HepG2 (cell line): ENCODE measurements at regions not wholly inside any gene's neighbourhood (a gene's known extent, or its start where the extent isn't known, plus 50 kb on each side); places are given as distances from the start of the nearest gene placed in this dataset.

ENCODE experiments used
- ATAC-seq: fragments of 200-7000 bp; cut with Tn5 transposase; 3 replicates; pipeline ENCODE4 v1.9.1; 2020; ENCODE audit warnings: mild to moderate bottlenecking, moderate library complexity
- BruUV-seq: library from RNA; stranded (reverse); fragments of 400-500 nt; replicated peaks from 2 replicates; lab custom pipeline; 2021; lab: Mats Ljungman, UMichigan
- CTCF ChIA-PET: fragments of 300-600 bp; formaldehyde crosslinking; extraction: SDS; loops from one replicate; lab custom pipeline; 2021; ENCODE audit warnings: low total read pairs, inconsistent platforms, low intra/inter-chr PET ratio; lab: Yijun Ruan, JAX
- POLR2A ChIA-PET: fragments of 350-600 bp; sonication (Branson Sonifier 250); formaldehyde crosslinking; loops from one replicate; lab custom pipeline; 2020; ENCODE audit warnings: antibody characterized with exemption, inconsistent platforms; lab: Yijun Ruan, JAX
- DNase-seq: peaks from one replicate; pipeline ENCODE4 v3.0.0-alpha.2; 2015; ENCODE audit warnings: low spot score
- FAIRE-seq: peaks from 3 replicates; lab custom pipeline; 2011; peaks lifted over from hg19 to GRCh38; lab: Jason Lieb, UNC
- H2AFZ ChIP-seq: one replicate; pipeline ENCODE4 v1.6.1; 2011; ENCODE audit warnings: low read length, inconsistent platforms
- H3K27ac ChIP-seq: fragments of 300-600 bp; 3 replicates; pipeline ENCODE4 v1.8.0; 2011; ENCODE audit warnings: mixed run types, mild to moderate bottlenecking, mixed read lengths, low read length, inconsistent platforms; ENCODE audit not compliant: insufficient read depth; ENCODE audit errors: extremely low read length
- H3K27me3 ChIP-seq, 2 experiments: fragments of 200-600 bp in 1 of 2; 2 replicates in 1 of 2; 3 replicates in 1 of 2; pipeline versions ENCODE4 v1.6.0 to v1.8.0; 2011; ENCODE audit warnings: low read length in 2 of 2, mild to moderate bottlenecking in 2 of 2, moderate library complexity in 2 of 2, inconsistent platforms in 1 of 2; ENCODE audit not compliant: insufficient read depth in 2 of 2, control insufficient read depth in 1 of 2
- H3K36me3 ChIP-seq, 2 experiments: fragments of 200-600 bp in 1 of 2; replicated peaks in 1 of 2; 2 replicates in 1 of 2; 3 replicates in 1 of 2; pipeline versions ENCODE4 v1.5.1 to v1.8.0; 2011; ENCODE audit warnings: low read length in 2 of 2, inconsistent platforms in 1 of 2; ENCODE audit not compliant: insufficient read depth in 2 of 2, control insufficient read depth in 1 of 2
- H3K4me1 ChIP-seq: 2 replicates; pipeline ENCODE4 v1.5.1; 2012; ENCODE audit warnings: low read length, inconsistent platforms; ENCODE audit not compliant: insufficient read depth
- H3K4me2 ChIP-seq: 2 replicates; pipeline ENCODE4 v1.6.0; 2011; ENCODE audit warnings: low read depth, low read length, inconsistent platforms
- H3K4me3 ChIP-seq, 3 experiments: fragments of 200-600 bp in 1 of 3; sonication (generic), shearing (Covaris generic) in 1 of 3; replicated peaks in 1 of 3; 2 replicates each; pipeline ENCODE4 v1.5.1; 2011 to 2016; ENCODE audit warnings: low read length in 3 of 3, inconsistent platforms in 2 of 3, low read depth in 2 of 3, mild to moderate bottlenecking in 2 of 3, control low read depth in 1 of 3, mixed read lengths in 1 of 3; ENCODE audit not compliant: insufficient read depth in 1 of 3
- H3K79me2 ChIP-seq: one replicate; pipeline ENCODE4 v1.6.1; 2011; ENCODE audit warnings: low read length, inconsistent platforms; ENCODE audit not compliant: insufficient read depth
- H3K9ac ChIP-seq: 2 replicates; pipeline ENCODE4 v1.6.0; 2011; ENCODE audit warnings: mild to moderate bottlenecking, low read depth, low read length, inconsistent platforms; ENCODE audit not compliant: insufficient read depth
- H3K9me3 ChIP-seq: 2 replicates; pipeline ENCODE4 v1.5.1; 2012; ENCODE audit warnings: mild to moderate bottlenecking, low read length
- H4K20me1 ChIP-seq: 2 replicates; pipeline ENCODE4 v1.6.0; 2011; ENCODE audit warnings: inconsistent platforms, mild to moderate bottlenecking, low read length, moderate library complexity; ENCODE audit not compliant: insufficient read depth
- ELK4 ChIP-seq: sonication (generic); formaldehyde crosslinking; IDR thresholded peaks from 2 replicates; pipeline ENCODE4 v1.9.0; 2021; ENCODE audit warnings: missing genetic modification reagents, borderline replicate concordance
- FOXO1 ChIP-seq: sonication (generic); formaldehyde crosslinking; IDR thresholded peaks from 2 replicates; pipeline ENCODE4 v1.4.0; 2020; ENCODE audit warnings: missing genetic modification reagents
- GATA4 ChIP-seq: sonication (generic); IDR thresholded peaks from 2 replicates; pipeline ENCODE4 v1.6.1; 2016; ENCODE audit warnings: antibody characterized with exemption, low read depth, borderline replicate concordance
- HNRNPLL ChIP-seq: fragments of 200-400 bp; formaldehyde crosslinking; IDR thresholded peaks from 2 replicates; pipeline ENCODE4 v1.6.1; 2017; ENCODE audit warnings: mild to moderate bottlenecking, low read depth, low read length; ENCODE audit not compliant: poor library complexity, severe bottlenecking
- KDM5B ChIP-seq: sonication (generic); formaldehyde crosslinking; IDR thresholded peaks from 2 replicates; pipeline ENCODE4 v1.4.0; 2020; ENCODE audit warnings: missing genetic modification reagents, mild to moderate bottlenecking, borderline replicate concordance
- NCOA2 ChIP-seq: sonication (generic); formaldehyde crosslinking; IDR thresholded peaks from 2 replicates; pipeline ENCODE4 v1.8.0; 2022; ENCODE audit warnings: inconsistent platforms
- NKX3-1 ChIP-seq: sonication (generic); formaldehyde crosslinking; IDR thresholded peaks from 2 replicates; pipeline ENCODE4 v1.5.0; 2020; ENCODE audit warnings: missing genetic modification reagents
- PHF20 ChIP-seq: sonication (generic); formaldehyde crosslinking; IDR thresholded peaks from 2 replicates; pipeline ENCODE4 v1.5.0; 2020; ENCODE audit warnings: mild to moderate bottlenecking, missing genetic modification reagents
- RCOR2 ChIP-seq: IDR thresholded peaks from 2 replicates; pipeline ENCODE4 v1.6.1; 2016; ENCODE audit warnings: missing biosample characterization, missing genetic modification reagents
- TP53 ChIP-seq: sonication (generic); formaldehyde crosslinking; conservative IDR thresholded peaks from 2 replicates; pipeline ENCODE4 v1.4.0; 2020; ENCODE audit warnings: missing genetic modification reagents
- U2AF2 ChIP-seq: fragments of 200-400 bp; formaldehyde crosslinking; IDR thresholded peaks from 2 replicates; pipeline ENCODE4 v1.6.1; 2017; ENCODE audit warnings: low read depth, mild to moderate bottlenecking, low read length
- ZFX ChIP-seq: sonication (generic); formaldehyde crosslinking; IDR thresholded peaks from 2 replicates; pipeline ENCODE4 v1.4.0; 2020; ENCODE audit warnings: mild to moderate bottlenecking, low read depth, missing genetic modification reagents, moderate library complexity
- ZNF253 ChIP-seq: sonication (generic); formaldehyde crosslinking; IDR thresholded peaks from 2 replicates; pipeline ENCODE4 v1.8.0; 2022; ENCODE audit warnings: mild to moderate bottlenecking, missing genetic modification reagents, borderline replicate concordance
- ZNF510 ChIP-seq: sonication (generic); formaldehyde crosslinking; IDR thresholded peaks from 2 replicates; pipeline ENCODE4 v1.4.0; 2020; ENCODE audit warnings: low read depth, mild to moderate bottlenecking, missing genetic modification reagents
- ZNF563 ChIP-seq: sonication (generic); formaldehyde crosslinking; IDR thresholded peaks from 2 replicates; pipeline ENCODE4 v1.8.0; 2022; ENCODE audit warnings: mild to moderate bottlenecking, moderate library complexity, missing genetic modification reagents
- ZNF713 ChIP-seq: sonication (generic); formaldehyde crosslinking; IDR thresholded peaks from 2 replicates; pipeline ENCODE4 v1.4.0; 2020; ENCODE audit warnings: mild to moderate bottlenecking, missing genetic modification reagents
- WGBS: methylation state at CpG from one replicate; pipeline ENCODE4 v1.1.6; 2017; ENCODE audit warnings: low lambda C conversion rate; 5-methylcytosine and 5-hydroxymethylcytosine counted together
- in situ Hi-C: cut with HindIII; loops from 2 replicates; pipeline ENCODE4 v1.10.0; 2017; ENCODE audit warnings: low pct_unique_long_range_greater_than_20kb; ENCODE audit not compliant: extremely low pct_ligation_motif_present
- intact Hi-C: fragments of 100-400 bp; cut with micrococcal nuclease; formaldehyde crosslinking; loops from one replicate; pipeline ENCODE4 v1.10.0; 2022; ENCODE audit not compliant: unreplicated experiment
- TF ChIP-seq, protein P1 (sequence below): sonication (generic); formaldehyde crosslinking; IDR thresholded peaks from 2 replicates; pipeline ENCODE4 v1.4.0; 2020; ENCODE audit warnings: missing genetic modification reagents
- TF ChIP-seq, protein P2 (sequence below): sonication (generic); formaldehyde crosslinking; IDR thresholded peaks from 2 replicates; pipeline ENCODE4 v1.9.0; 2021; ENCODE audit warnings: missing genetic modification reagents, mild to moderate bottlenecking, borderline replicate concordance

- ATAC-seq (no peak), FAIRE-seq (no peak), DNase-seq (no peak)
- H4K20me1 ChIP-seq: no peaks in the 10 kb centered on the region
- CTCF ChIA-PET: no interaction called here
- no peaks in the 10 kb centered on the region for H3K36me3 ChIP-seq
- no TSS peak for BruUV-seq
- intact Hi-C loops: no loop called here
- no peak overlapping the region for H2AFZ ChIP-seq
- H3K9ac ChIP-seq: no peak overlapping the region
- 2% methylated on average over 2 of the region's 2 CpGs for whole genome bisulfite sequencing
- in situ Hi-C loops: no loop called here
- H3K4me3 ChIP-seq: no peak overlapping the region
- H3K4me2 ChIP-seq: no peak overlapping the region
- POLR2A ChIA-PET: no interaction called here
- no peaks in the 10 kb centered on the region for H3K79me2 ChIP-seq
- no peak overlapping the region for H3K27ac ChIP-seq
- no peaks in the 10 kb centered on the region for H3K27me3 ChIP-seq
- H3K4me1 ChIP-seq: no peaks in the 10 kb centered on the region
- H3K9me3 ChIP-seq: peaks cover 22% of the 10 kb centered on the region
- TF ChIP-seq NCOA2 (CRISPR knock-in tag): no peak
- no peak for TF ChIP-seq PHF20 (CRISPR knock-in tag)
- no peak for TF ChIP-seq ZNF253
- TF ChIP-seq ZNF563: no peak
- no peak for TF ChIP-seq RCOR2 (CRISPR knock-in tag)
- TF ChIP-seq, protein P1, sequence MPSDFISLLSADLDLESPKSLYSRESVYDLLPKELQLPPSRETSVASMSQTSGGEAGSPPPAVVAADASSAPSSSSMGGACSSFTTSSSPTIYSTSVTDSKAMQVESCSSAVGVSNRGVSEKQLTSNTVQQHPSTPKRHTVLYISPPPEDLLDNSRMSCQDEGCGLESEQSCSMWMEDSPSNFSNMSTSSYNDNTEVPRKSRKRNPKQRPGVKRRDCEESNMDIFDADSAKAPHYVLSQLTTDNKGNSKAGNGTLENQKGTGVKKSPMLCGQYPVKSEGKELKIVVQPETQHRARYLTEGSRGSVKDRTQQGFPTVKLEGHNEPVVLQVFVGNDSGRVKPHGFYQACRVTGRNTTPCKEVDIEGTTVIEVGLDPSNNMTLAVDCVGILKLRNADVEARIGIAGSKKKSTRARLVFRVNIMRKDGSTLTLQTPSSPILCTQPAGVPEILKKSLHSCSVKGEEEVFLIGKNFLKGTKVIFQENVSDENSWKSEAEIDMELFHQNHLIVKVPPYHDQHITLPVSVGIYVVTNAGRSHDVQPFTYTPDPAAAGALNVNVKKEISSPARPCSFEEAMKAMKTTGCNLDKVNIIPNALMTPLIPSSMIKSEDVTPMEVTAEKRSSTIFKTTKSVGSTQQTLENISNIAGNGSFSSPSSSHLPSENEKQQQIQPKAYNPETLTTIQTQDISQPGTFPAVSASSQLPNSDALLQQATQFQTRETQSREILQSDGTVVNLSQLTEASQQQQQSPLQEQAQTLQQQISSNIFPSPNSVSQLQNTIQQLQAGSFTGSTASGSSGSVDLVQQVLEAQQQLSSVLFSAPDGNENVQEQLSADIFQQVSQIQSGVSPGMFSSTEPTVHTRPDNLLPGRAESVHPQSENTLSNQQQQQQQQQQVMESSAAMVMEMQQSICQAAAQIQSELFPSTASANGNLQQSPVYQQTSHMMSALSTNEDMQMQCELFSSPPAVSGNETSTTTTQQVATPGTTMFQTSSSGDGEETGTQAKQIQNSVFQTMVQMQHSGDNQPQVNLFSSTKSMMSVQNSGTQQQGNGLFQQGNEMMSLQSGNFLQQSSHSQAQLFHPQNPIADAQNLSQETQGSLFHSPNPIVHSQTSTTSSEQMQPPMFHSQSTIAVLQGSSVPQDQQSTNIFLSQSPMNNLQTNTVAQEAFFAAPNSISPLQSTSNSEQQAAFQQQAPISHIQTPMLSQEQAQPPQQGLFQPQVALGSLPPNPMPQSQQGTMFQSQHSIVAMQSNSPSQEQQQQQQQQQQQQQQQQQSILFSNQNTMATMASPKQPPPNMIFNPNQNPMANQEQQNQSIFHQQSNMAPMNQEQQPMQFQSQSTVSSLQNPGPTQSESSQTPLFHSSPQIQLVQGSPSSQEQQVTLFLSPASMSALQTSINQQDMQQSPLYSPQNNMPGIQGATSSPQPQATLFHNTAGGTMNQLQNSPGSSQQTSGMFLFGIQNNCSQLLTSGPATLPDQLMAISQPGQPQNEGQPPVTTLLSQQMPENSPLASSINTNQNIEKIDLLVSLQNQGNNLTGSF (CRISPR knock-in tag): no peak
- TF ChIP-seq U2AF2: no peak
- no peak for TF ChIP-seq KDM5B
- TF ChIP-seq, protein P2, sequence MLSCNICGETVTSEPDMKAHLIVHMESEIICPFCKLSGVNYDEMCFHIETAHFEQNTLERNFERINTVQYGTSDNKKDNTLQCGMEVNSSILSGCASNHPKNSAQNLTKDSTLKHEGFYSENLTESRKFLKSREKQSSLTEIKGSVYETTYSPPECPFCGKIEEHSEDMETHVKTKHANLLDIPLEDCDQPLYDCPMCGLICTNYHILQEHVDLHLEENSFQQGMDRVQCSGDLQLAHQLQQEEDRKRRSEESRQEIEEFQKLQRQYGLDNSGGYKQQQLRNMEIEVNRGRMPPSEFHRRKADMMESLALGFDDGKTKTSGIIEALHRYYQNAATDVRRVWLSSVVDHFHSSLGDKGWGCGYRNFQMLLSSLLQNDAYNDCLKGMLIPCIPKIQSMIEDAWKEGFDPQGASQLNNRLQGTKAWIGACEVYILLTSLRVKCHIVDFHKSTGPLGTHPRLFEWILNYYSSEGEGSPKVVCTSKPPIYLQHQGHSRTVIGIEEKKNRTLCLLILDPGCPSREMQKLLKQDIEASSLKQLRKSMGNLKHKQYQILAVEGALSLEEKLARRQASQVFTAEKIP (CRISPR knock-in tag): no peak
- TF ChIP-seq TP53 (CRISPR knock-in tag): no peak
- TF ChIP-seq ELK4 (CRISPR knock-in tag): no peak
- no peak for TF ChIP-seq HNRNPLL
- no peak for TF ChIP-seq ZNF510 (CRISPR knock-in tag)
- TF ChIP-seq ZNF713 (CRISPR knock-in tag): no peak
- TF ChIP-seq NKX3-1 (CRISPR knock-in tag): no peak
- TF ChIP-seq ZFX (CRISPR knock-in tag): no peak
- no peak for TF ChIP-seq FOXO1
- no peak for TF ChIP-seq GATA4
Observed at GRCh38 chr5:3784854-3785253, 189.2 kb downstream of the IRX1 start.
